ENCODE measurements at regions not wholly inside any gene's neighbourhood (a gene's known extent, or its start where the extent isn't known, plus 50 kb on each side); places are given as distances from the start of the nearest gene placed in this dataset.

GRCh38 chr2:12429779-12430406, 286.8 kb upstream of the TRIB2 start:
- intact Hi-C loops (cut with DNase I) = no loop called here
- Histone ChIP-seq H3K4me1 (replicated peaks in 1 of 2) (peaks cover 0 to 7% of the 10 kb centered on the region in 2 donors), H3K36me3 (replicated peaks in 1 of 2) (no peaks in the 10 kb centered on the region), H3K4me3 (no peak overlapping the region), H3K27ac (no peak overlapping the region), H3K27me3 (no peaks in the 10 kb centered on the region), H3K9me3 (replicated peaks in 1 of 3) (no peaks in the 10 kb centered on the region)
- TF ChIP-seq POLR2A (IDR thresholded peaks at IDR 0.05) (no peak), CTCF (IDR thresholded peaks at IDR 0.05) (no peak)
- peak in 1 of 7 donors; percentile 41 for DNase-seq
- 65 to 87% (median 75%) methylated on average over 4 of the region's 4 CpGs for WGBS, 4 donors

GRCh38 chr2:12430407-12431133, 286.2 kb upstream of the TRIB2 start:
- H3K4me3 ChIP-seq = no peak overlapping the region
- no peaks in the 10 kb centered on the region for H3K27me3 ChIP-seq
- H3K4me1 ChIP-seq (replicated peaks in 1 of 2) = peaks cover 0 to 7% of the 10 kb centered on the region in 2 donors
- intact Hi-C loops (cut with DNase I) = no loop called here
- H3K36me3 ChIP-seq (replicated peaks in 1 of 2) = no peaks in the 10 kb centered on the region
- no peaks in the 10 kb centered on the region for H3K9me3 ChIP-seq (replicated peaks in 1 of 3)
- H3K27ac ChIP-seq = no peak overlapping the region
- TF ChIP-seq CTCF (IDR thresholded peaks at IDR 0.05) = no peak
- DNase-seq = no peak
- WGBS, 4 donors = 71 to 73% (median 72%) methylated on average over 6 of the region's 6 CpGs

GRCh38 chr2:12432985-12433625, 283.6 kb upstream of the TRIB2 start:
- no peak overlapping the region for H3K27ac ChIP-seq

More at GRCh38 chr2:12432985-12433625, 283.6 kb upstream of the TRIB2 start:
- no peak for TF ChIP-seq CTCF (IDR thresholded peaks at IDR 0.05)
- no peak for TF ChIP-seq POLR2A (IDR thresholded peaks at IDR 0.05)
- no peak for DNase-seq
- 75 to 88% (median 85%) methylated on average over 2 of the region's 2 CpGs for WGBS, 4 donors
- intact Hi-C loops (cut with DNase I) = no loop called here
- H3K4me3 ChIP-seq = no peak overlapping the region
- H3K36me3 ChIP-seq (replicated peaks in 1 of 2) = no peaks in the 10 kb centered on the region
- H3K27me3 ChIP-seq = no peaks in the 10 kb centered on the region
- H3K4me1 ChIP-seq (replicated peaks in 1 of 2) = peaks cover 0 to 7% of the 10 kb centered on the region in 2 donors
- no peaks in the 10 kb centered on the region for H3K9me3 ChIP-seq (replicated peaks in 1 of 3)
